H1 (cell line): ENCODE measurements at regions not wholly inside any gene's neighbourhood (a gene's known extent, or its start where the extent isn't known, plus 50 kb on each side); places are given as distances from the start of the nearest gene placed in this dataset.

Experiments
- CTCF ChIA-PET: fragments of 300-600 bp; sonication (Branson Sonifier 250); formaldehyde crosslinking; loops from one replicate; lab custom pipeline; 2021; ENCODE audit not compliant: partially characterized antibody; lab: Charles Lee
- POLR2A ChIA-PET: fragments of 300-600 bp; sonication (Branson Sonifier 250); formaldehyde crosslinking; loops from one replicate; lab custom pipeline; 2021; ENCODE audit warnings: inconsistent platforms; ENCODE audit not compliant: partially characterized antibody; lab: Charles Lee
- DNase-seq, 2 experiments: peaks; one replicate each; pipeline versions ENCODE4 v3.0.0 to v3.0.0-alpha.2; 2010 to 2022; ENCODE audit warnings: low spot score in 2 of 2, low read depth in 1 of 2, mixed read lengths in 1 of 2
- FAIRE-seq: peaks from 2 replicates; lab custom pipeline; 2011; peaks lifted over from hg19 to GRCh38; lab: Jason Lieb, UNC
- H2AFZ ChIP-seq: 2 replicates; pipeline ENCODE4 v1.8.1; 2012; ENCODE audit warnings: low read length, inconsistent platforms
- H2AK5ac ChIP-seq: 2 replicates; pipeline ENCODE4 v1.6.1; 2013; ENCODE audit warnings: low read depth, low read length
- H2BK120ac ChIP-seq: replicated peaks from 2 replicates; pipeline ENCODE3; 2013; ENCODE audit warnings: low read depth, low read length, inconsistent platforms
- H2BK12ac ChIP-seq: 2 replicates; pipeline ENCODE4 v1.6.1; 2013; ENCODE audit warnings: low read depth, low read length
- H2BK15ac ChIP-seq: 2 replicates; pipeline ENCODE4 v1.6.1; 2013; ENCODE audit warnings: low read length
- H2BK20ac ChIP-seq: 2 replicates; pipeline ENCODE4 v1.6.1; 2013; ENCODE audit warnings: low read length
- H2BK5ac ChIP-seq: 2 replicates; pipeline ENCODE4 v1.6.1; 2013; ENCODE audit warnings: low read depth, low read length
- H3K14ac ChIP-seq: 2 replicates; pipeline ENCODE4 v1.6.1; 2013; ENCODE audit warnings: inconsistent platforms; ENCODE audit not compliant: insufficient read length
- H3K18ac ChIP-seq: 2 replicates; pipeline ENCODE4 v1.6.1; 2013; ENCODE audit warnings: low read length; ENCODE audit errors: extremely low read depth
- H3K23ac ChIP-seq: 2 replicates; pipeline ENCODE4 v1.6.1; 2013; ENCODE audit warnings: inconsistent platforms; ENCODE audit not compliant: insufficient read length
- H3K23me2 ChIP-seq: 2 replicates; pipeline ENCODE4 v1.6.1; 2013; ENCODE audit warnings: low read depth, low read length
- H3K27ac ChIP-seq: 2 replicates; pipeline ENCODE4 v1.6.1; 2011; ENCODE audit warnings: low read depth, low read length, inconsistent platforms
- H3K27me3 ChIP-seq, 4 experiments: replicated peaks in 1 of 4; 1 replicate in 1 of 4; 2 replicates in 3 of 4; pipeline versions ENCODE4 v1.6.1 to v1.8.1; 2011 to 2013; ENCODE audit warnings: low read length in 3 of 4, mild to moderate bottlenecking in 3 of 4, inconsistent platforms in 2 of 4, mixed read lengths in 2 of 4, moderate library complexity in 1 of 4; ENCODE audit not compliant: control insufficient read depth in 3 of 4, insufficient read depth in 3 of 4; ENCODE audit errors: extremely low read depth in 1 of 4
- H3K36me3 ChIP-seq, 4 experiments: 2 replicates each; pipeline versions ENCODE4 v1.6.1 to v1.8.1; 2011 to 2013; ENCODE audit warnings: mild to moderate bottlenecking in 4 of 4, low read length in 3 of 4, moderate library complexity in 2 of 4, control low read depth in 1 of 4, inconsistent platforms in 1 of 4; ENCODE audit not compliant: insufficient read depth in 4 of 4, control insufficient read depth in 2 of 4
- H3K4ac ChIP-seq: replicated peaks from 2 replicates; pipeline ENCODE3; 2013; ENCODE audit warnings: low read length, low read depth, mixed read lengths, inconsistent platforms; ENCODE audit not compliant: insufficient read length
- H3K4me1 ChIP-seq, 4 experiments: replicated peaks in 1 of 4; 1 replicate in 1 of 4; 2 replicates in 3 of 4; pipeline versions ENCODE4 v1.6.1 to v1.8.1; 2011 to 2013; ENCODE audit warnings: low read length in 3 of 4, inconsistent platforms in 2 of 4, mixed read lengths in 1 of 4; ENCODE audit not compliant: insufficient read depth in 4 of 4, control insufficient read depth in 3 of 4
- H3K4me2 ChIP-seq, 2 experiments: 2 replicates each; pipeline versions ENCODE4 v1.6.1 to v1.8.1; 2011 to 2013; ENCODE audit warnings: low read depth in 2 of 2, low read length in 2 of 2, control low read depth in 1 of 2, inconsistent platforms in 1 of 2, mild to moderate bottlenecking in 1 of 2; ENCODE audit not compliant: insufficient read depth in 1 of 2
- H3K4me3 ChIP-seq, 4 experiments: fragments of 200-600, 300-600 bp in 1 of 4; sonication (generic), shearing (Covaris generic), sonication (Bioruptor Twin) in 1 of 4; 2 replicates each; pipeline versions ENCODE4 v1.5.1 to v1.8.1; 2011 to 2016; ENCODE audit warnings: low read length in 4 of 4, low read depth in 3 of 4, control low read depth in 2 of 4, inconsistent platforms in 2 of 4, mild to moderate bottlenecking in 2 of 4, mixed read lengths in 1 of 4, moderate library complexity in 1 of 4; ENCODE audit not compliant: insufficient read depth in 2 of 4; ENCODE audit errors: extremely low read depth in 1 of 4
- H3K56ac ChIP-seq: replicated peaks from 2 replicates; pipeline ENCODE3; 2013; ENCODE audit warnings: low read depth, mild to moderate bottlenecking, mixed read lengths, low read length, inconsistent platforms; ENCODE audit not compliant: insufficient read length
- H3K79me1 ChIP-seq: 2 replicates; pipeline ENCODE4 v1.6.1; 2013; ENCODE audit warnings: low read depth, low read length, control low read depth
- H3K79me2 ChIP-seq, 2 experiments: 2 replicates each; pipeline versions ENCODE4 v1.6.1 to v1.8.1; 2012 to 2013; ENCODE audit warnings: low read length in 2 of 2, mild to moderate bottlenecking in 2 of 2, inconsistent platforms in 1 of 2; ENCODE audit not compliant: insufficient read depth in 2 of 2, control insufficient read depth in 1 of 2
- H3K9ac ChIP-seq, 4 experiments: replicated peaks in 1 of 4; 1 replicate in 1 of 4; 2 replicates in 3 of 4; pipeline versions ENCODE4 v1.6.1 to v1.8.1; 2011 to 2013; ENCODE audit warnings: low read depth in 3 of 4, low read length in 3 of 4, control low read depth in 2 of 4, mild to moderate bottlenecking in 2 of 4, moderate library complexity in 2 of 4, inconsistent platforms in 1 of 4; ENCODE audit errors: extremely low read depth in 1 of 4
- H3K9me3 ChIP-seq, 2 experiments: 2 replicates each; pipeline versions ENCODE4 v1.6.1 to v1.8.1; 2012 to 2013; ENCODE audit warnings: mild to moderate bottlenecking in 2 of 2, moderate library complexity in 2 of 2, control low read depth in 1 of 2, inconsistent platforms in 1 of 2, low read depth in 1 of 2, low read length in 1 of 2, mixed read lengths in 1 of 2; ENCODE audit not compliant: insufficient read depth in 2 of 2
- H4K20me1 ChIP-seq, 2 experiments: replicated peaks in 1 of 2; 2 replicates each; pipeline versions ENCODE3 to v1.8.1; 2011 to 2013; ENCODE audit warnings: inconsistent platforms in 2 of 2, low read length in 2 of 2, mild to moderate bottlenecking in 1 of 2; ENCODE audit not compliant: insufficient read depth in 2 of 2, control insufficient read depth in 1 of 2
- H4K5ac ChIP-seq: 2 replicates; pipeline ENCODE4 v1.6.1; 2013; ENCODE audit warnings: low read length, low read depth, mixed read lengths, inconsistent platforms; ENCODE audit not compliant: insufficient read length
- H4K8ac ChIP-seq: 2 replicates; pipeline ENCODE4 v1.8.0; 2013; ENCODE audit warnings: mild to moderate bottlenecking, moderate library complexity, low read length, inconsistent platforms; ENCODE audit not compliant: insufficient read depth; ENCODE audit errors: extremely low read depth
- H4K91ac ChIP-seq: replicated peaks from 2 replicates; pipeline ENCODE3; 2013; ENCODE audit warnings: low read length, mixed read lengths, inconsistent platforms; ENCODE audit not compliant: insufficient read length
- EP300 ChIP-seq, 2 experiments: IDR thresholded peaks; 1 replicate in 1 of 2; 2 replicates in 1 of 2; pipeline ENCODE4 v1.6.1; 2011 to 2012; ENCODE audit warnings: low read depth in 2 of 2, low read length in 2 of 2, mild to moderate bottlenecking in 2 of 2, borderline replicate concordance in 1 of 2, inconsistent platforms in 1 of 2, moderate library complexity in 1 of 2
- KDM1A ChIP-seq: fragments of 200-600, 300-600 bp; sonication (generic); IDR thresholded peaks from 2 replicates; pipeline ENCODE4 v1.7.1; 2016; ENCODE audit warnings: mild to moderate bottlenecking, low read length, borderline replicate concordance
- MAFK ChIP-seq: IDR thresholded peaks from 2 replicates; pipeline ENCODE4 v1.6.1; 2012; ENCODE audit warnings: low read depth, mild to moderate bottlenecking, improper control_type of control experiment, low read length
- NANOG ChIP-seq: IDR thresholded peaks from 2 replicates; pipeline ENCODE4 v1.6.1; 2011; ENCODE audit warnings: low read length, low read depth, mild to moderate bottlenecking, inconsistent platforms; ENCODE audit not compliant: insufficient read depth, poor library complexity, severe bottlenecking
- SP2 ChIP-seq: IDR thresholded peaks from 2 replicates; pipeline ENCODE4 v1.6.1; 2012; ENCODE audit warnings: mild to moderate bottlenecking, low read length, inconsistent platforms
- WGBS, 2 experiments: shearing (Covaris generic) in 1 of 2; methylation state at CpG; one replicate each; pipeline versions ENCODE4 v1.1.6 to v1.1.7; 2013 to 2015; ENCODE audit warnings: low lambda C conversion rate in 2 of 2, mixed read lengths in 2 of 2, inconsistent platforms in 1 of 2, low coverage in 1 of 2, missing lambda C conversion rate in 1 of 2; ENCODE audit not compliant: insufficient replicate concordance in 2 of 2, insufficient coverage in 1 of 2, insufficient read length in 1 of 2; ENCODE audit errors: extremely low coverage in 1 of 2, missing lambda C conversion rate in 1 of 2; 5-methylcytosine and 5-hydroxymethylcytosine counted together

- Histone ChIP-seq H3K9ac (no peak overlapping the region), H3K36me3 (no peaks in the 10 kb centered on the region), H4K5ac (no peak overlapping the region), H4K91ac (no peak overlapping the region), H3K27ac (no peak overlapping the region), H2BK12ac (no peak overlapping the region), H3K79me1 (no peaks in the 10 kb centered on the region), H2BK120ac (no peak overlapping the region), H3K27me3 (no peaks in the 10 kb centered on the region), H3K14ac (no peak overlapping the region), H2BK15ac (no peak overlapping the region), H3K4me1 (no peaks in the 10 kb centered on the region), H3K18ac (no peak overlapping the region), H4K8ac (no peak overlapping the region), H2BK5ac (no peak overlapping the region), H3K4me2 (no peak overlapping the region), H3K4ac (no peak overlapping the region), H4K20me1 (no peaks in the 10 kb centered on the region), H3K4me3 (no peak overlapping the region), H2BK20ac (no peak overlapping the region), H2AK5ac (no peak overlapping the region), H3K79me2 (no peaks in the 10 kb centered on the region), H3K56ac (no peak overlapping the region), H3K23me2 (no peaks in the 10 kb centered on the region), H3K23ac (no peak overlapping the region), H2AFZ (no peak overlapping the region), H3K9me3 (no peaks in the 10 kb centered on the region)
- whole genome bisulfite sequencing, 2 experiments: 88% methylated on average over 7 of the region's 7 CpGs; no CpG with 5 or more reads in 1 of the 2 experiments
- ChIA-PET CTCF (no interaction called here), POLR2A (no interaction called here)
- DNase-seq (no peak), FAIRE-seq (no peak)
- TF ChIP-seq SP2: no peak
- TF ChIP-seq KDM1A: no peak
- no peak for TF ChIP-seq MAFK
- TF ChIP-seq NANOG: no peak
- no peak for TF ChIP-seq EP300 (IDR thresholded peaks at IDR 0.05; ENCODE audit: borderline replicate concordance in 1 of 2, low read depth in 2 of 2, low read length in 2 of 2)
These were observed 97.3 kb upstream of the STXBP5 start for GRCh38 chr6:147106759-147107401.
